ENCODE measurements at regions not wholly inside any gene's neighbourhood (a gene's known extent, or its start where the extent isn't known, plus 50 kb on each side); places are given as distances from the start of the nearest gene placed in this dataset.

DNA sequence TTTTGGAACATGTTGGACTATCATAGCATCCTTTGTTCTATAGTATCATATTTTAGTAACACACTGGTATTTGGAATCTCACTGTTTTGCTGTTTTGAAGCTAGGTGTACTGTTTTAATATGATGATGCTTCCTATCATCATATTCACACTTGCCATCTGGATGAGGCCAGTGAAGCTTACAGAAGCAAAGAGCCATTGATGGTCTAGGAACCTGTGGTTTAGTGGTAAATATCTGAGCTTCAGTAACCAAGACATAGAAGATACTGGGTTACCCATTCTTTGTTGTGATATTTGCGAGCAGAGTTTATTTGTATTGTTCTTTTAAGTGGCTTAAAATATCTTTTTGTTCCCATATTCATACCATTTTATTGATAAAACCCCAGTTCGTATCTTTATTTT, 304.1 kb downstream of the SATB1 start:
- TF ChIP-seq, protein P1, sequence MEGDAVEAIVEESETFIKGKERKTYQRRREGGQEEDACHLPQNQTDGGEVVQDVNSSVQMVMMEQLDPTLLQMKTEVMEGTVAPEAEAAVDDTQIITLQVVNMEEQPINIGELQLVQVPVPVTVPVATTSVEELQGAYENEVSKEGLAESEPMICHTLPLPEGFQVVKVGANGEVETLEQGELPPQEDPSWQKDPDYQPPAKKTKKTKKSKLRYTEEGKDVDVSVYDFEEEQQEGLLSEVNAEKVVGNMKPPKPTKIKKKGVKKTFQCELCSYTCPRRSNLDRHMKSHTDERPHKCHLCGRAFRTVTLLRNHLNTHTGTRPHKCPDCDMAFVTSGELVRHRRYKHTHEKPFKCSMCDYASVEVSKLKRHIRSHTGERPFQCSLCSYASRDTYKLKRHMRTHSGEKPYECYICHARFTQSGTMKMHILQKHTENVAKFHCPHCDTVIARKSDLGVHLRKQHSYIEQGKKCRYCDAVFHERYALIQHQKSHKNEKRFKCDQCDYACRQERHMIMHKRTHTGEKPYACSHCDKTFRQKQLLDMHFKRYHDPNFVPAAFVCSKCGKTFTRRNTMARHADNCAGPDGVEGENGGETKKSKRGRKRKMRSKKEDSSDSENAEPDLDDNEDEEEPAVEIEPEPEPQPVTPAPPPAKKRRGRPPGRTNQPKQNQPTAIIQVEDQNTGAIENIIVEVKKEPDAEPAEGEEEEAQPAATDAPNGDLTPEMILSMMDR (IDR thresholded peaks at IDR 0.05) = no peak
- TF ChIP-seq EP300 (IDR thresholded peaks at IDR 0.05) = no peak

All from ovary (tissue), 3 donors.